ENCODE measurements at regions not wholly inside any gene's neighbourhood (a gene's known extent, or its start where the extent isn't known, plus 50 kb on each side); places are given as distances from the start of the nearest gene placed in this dataset.
"Not testable (repeated sequence)": the region's sequence is repeated elsewhere in the genome, so short reads cannot be mapped to it uniquely, and the experiment has no call there.

- not testable (repeated sequence) for TF ChIP-seq CTCF (IDR thresholded peaks at IDR 0.05); ZFX (IDR thresholded peaks at IDR 0.05; ENCODE audit: borderline replicate concordance)
Measured at GRCh38 chr17:16856846-16857245, 115.1 kb downstream of the TNFRSF13B start.
